ENCODE measurements at regions not wholly inside any gene's neighbourhood (a gene's known extent, or its start where the extent isn't known, plus 50 kb on each side); places are given as distances from the start of the nearest gene placed in this dataset.
"Not testable (repeated sequence)": the region's sequence is repeated elsewhere in the genome, so short reads cannot be mapped to it uniquely, and the experiment has no call there.

GRCh38 chr17:31605761-31606160 lies 214.3 kb downstream of the RAB11FIP4 start:
- no peak for TF ChIP-seq CTCF (IDR thresholded peaks at IDR 0.05)
- Histone ChIP-seq H3K27ac (no peak overlapping the region), H3K4me3 (no peak overlapping the region)
- no peak for DNase-seq (ENCODE audit: low spot score)

DNA sequence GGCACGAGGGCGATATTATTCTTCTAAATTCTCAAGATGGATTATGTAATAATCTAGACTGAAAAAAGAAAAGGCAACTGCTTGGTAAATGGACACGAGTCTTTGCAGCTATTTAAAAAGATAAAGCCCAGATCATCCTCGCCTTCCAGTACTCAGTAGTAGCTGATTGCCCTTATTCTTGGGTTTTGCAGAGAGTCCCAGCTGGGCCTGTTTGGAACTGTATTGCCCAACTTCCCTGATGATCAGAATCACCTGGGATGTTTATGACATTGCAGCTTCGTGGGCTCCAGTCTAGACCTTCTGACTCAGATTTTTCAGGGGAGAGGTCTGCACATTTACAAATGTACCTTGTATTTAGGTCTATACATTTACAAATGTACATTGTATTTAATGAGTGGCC lies 213.5 kb downstream of the RAB11FIP4 start:
- H3K27ac ChIP-seq, result no peak overlapping the region
- no peak overlapping the region for H3K4me3 ChIP-seq
- no peak for DNase-seq (ENCODE audit: low spot score)
- TF ChIP-seq CTCF (IDR thresholded peaks at IDR 0.05), result no peak

GRCh38 chr17:31600144-31600543 lies 208.7 kb downstream of the RAB11FIP4 start:
- peak; percentile 67 for DNase-seq (ENCODE audit: low spot score)
- not testable (repeated sequence) for H3K27ac ChIP-seq, H3K4me3 ChIP-seq

- Histone ChIP-seq H3K4me3 (no peak overlapping the region), H3K27ac (peak overlapping the region in 1 of 2 donors; percentile 20)
- TF ChIP-seq CTCF (IDR thresholded peaks at IDR 0.05), result no peak
- DNase-seq (ENCODE audit: low spot score), result peak; percentile 58
Measured at GRCh38 chr17:31598921-31599571, 207.6 kb downstream of the RAB11FIP4 start.

DNA sequence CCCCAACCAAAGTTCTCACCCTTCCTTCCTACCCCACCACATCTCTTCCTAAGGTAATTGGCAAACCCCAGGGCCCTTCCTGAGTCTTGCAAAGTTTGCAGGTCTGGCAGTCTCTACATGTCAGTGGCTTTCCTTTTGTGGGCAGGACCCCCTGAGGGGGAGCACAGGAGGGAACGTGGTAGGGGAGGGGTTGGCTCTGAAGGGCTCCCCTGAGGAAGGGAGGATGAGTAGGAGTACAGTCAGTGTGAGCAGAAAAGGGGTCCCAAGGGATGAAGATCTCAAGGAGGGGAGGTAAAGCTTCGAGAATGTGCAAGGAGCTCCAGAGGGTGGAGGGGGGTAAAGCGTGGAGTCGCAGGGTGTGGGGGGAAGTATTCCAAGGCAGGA lies 206.9 kb downstream of the RAB11FIP4 start:
- no peak for DNase-seq (ENCODE audit: low spot score)
- TF ChIP-seq CTCF (IDR thresholded peaks at IDR 0.05), result no peak
- Histone ChIP-seq H3K27ac (peak overlapping the region in 1 of 2 donors; percentile 95), H3K4me3 (no peak overlapping the region)

DNA sequence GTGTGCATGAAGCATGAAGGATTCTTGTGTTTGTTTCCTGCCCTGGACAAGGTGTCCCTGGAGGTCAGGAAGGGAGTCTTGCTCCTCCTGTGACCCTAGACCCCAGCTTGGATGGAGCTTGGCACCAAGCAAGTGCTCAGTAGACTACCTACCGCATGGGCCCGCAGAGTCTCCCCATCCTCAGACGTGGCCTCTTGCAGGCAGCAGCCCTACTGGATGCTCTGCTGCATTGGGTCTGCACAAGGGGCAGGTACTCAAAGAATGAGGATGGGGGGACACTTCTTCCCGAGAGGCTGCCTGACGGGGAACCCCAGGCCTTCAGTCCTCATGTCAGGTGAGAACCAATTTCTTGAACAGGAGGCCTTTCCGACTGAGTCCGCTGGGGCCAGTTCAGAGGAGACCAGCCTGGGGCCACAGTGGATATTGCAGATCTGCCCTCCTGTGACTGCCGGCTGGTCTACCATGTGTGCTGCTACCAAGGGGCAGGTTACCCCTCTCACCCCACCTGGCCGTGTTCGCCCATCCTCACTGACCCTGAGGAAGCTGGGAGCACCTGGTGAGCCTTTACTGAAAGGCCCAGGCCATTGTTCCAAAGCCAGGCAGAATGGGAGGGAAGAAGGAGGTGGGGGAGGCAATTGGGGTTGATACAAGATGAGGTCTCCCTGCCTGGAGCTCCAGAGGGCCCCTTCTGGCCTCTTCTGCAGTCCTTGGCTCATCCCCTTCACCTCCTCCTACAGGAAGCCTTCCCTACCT lies 206.3 kb downstream of the RAB11FIP4 start:
- Histone ChIP-seq H3K27ac (peak overlapping the region; percentile 89 to 95), H3K4me3 (no peak overlapping the region)
- DNase-seq (ENCODE audit: low spot score), result peak; percentile 62
- TF ChIP-seq CTCF (IDR thresholded peaks at IDR 0.05), result no peak

GRCh38 chr17:31596382-31597323 lies 205.2 kb downstream of the RAB11FIP4 start:
- Histone ChIP-seq H3K27ac (peak overlapping the region; percentile 89 to 95), H3K4me3 (peak overlapping the region; percentile 7)
- no peak for TF ChIP-seq CTCF (IDR thresholded peaks at IDR 0.05)
- peak; percentile 96 for DNase-seq (ENCODE audit: low spot score)
